HG03039 (cell line): ENCODE measurements at regions not wholly inside any gene's neighbourhood (a gene's known extent, or its start where the extent isn't known, plus 50 kb on each side); places are given as distances from the start of the nearest gene placed in this dataset.

ENCODE experiments used
- ATAC-seq: cut with Tn5 transposase; IDR thresholded peaks from one replicate; pipeline ENCODE4 v1.9.1; 2021; ENCODE audit warnings: mild to moderate bottlenecking, moderate library complexity; ENCODE audit not compliant: unreplicated experiment

- ATAC-seq: no peak
Observed at GRCh38 chr1:187624812-187625545, 796.2 kb downstream of the PLA2G4A start.

- no peak for ATAC-seq
Observed at GRCh38 chr1:187626056-187626455, 797.3 kb downstream of the PLA2G4A start.

GRCh38 chr1:187627516-187627915 is 798.8 kb downstream of the PLA2G4A start:
- no peak for ATAC-seq

GRCh38 chr1:187629075-187629474 is 800.3 kb downstream of the PLA2G4A start:
- ATAC-seq: no peak

- ATAC-seq: no peak
Observed at GRCh38 chr1:187630653-187631380, 802.1 kb downstream of the PLA2G4A start.

- ATAC-seq: no peak
Observed at GRCh38 chr1:187631381-187631675, 802.6 kb downstream of the PLA2G4A start.

GRCh38 chr1:187631984-187632383 is 803.2 kb downstream of the PLA2G4A start:
- ATAC-seq: no peak

GRCh38 chr1:187634940-187635339 is 806.2 kb downstream of the PLA2G4A start:
- ATAC-seq: no peak

GRCh38 chr1:187638733-187639434 is 810.1 kb downstream of the PLA2G4A start:
- ATAC-seq: no peak

- ATAC-seq: no peak
Observed at GRCh38 chr1:187641015-187641414, 812.3 kb downstream of the PLA2G4A start.

GRCh38 chr1:187641463-187641862 is 812.7 kb downstream of the PLA2G4A start:
- ATAC-seq: no peak

GRCh38 chr1:187641907-187642306 is 813.2 kb downstream of the PLA2G4A start:
- ATAC-seq: no peak

- ATAC-seq: no peak
Observed at GRCh38 chr1:187645651-187646050, 816.9 kb downstream of the PLA2G4A start.

GRCh38 chr1:187646536-187647107 is 817.9 kb downstream of the PLA2G4A start:
- ATAC-seq: no peak

- ATAC-seq: no peak
Observed at GRCh38 chr1:187648091-187648490, 819.3 kb downstream of the PLA2G4A start.

- no peak for ATAC-seq
Observed at GRCh38 chr1:187654635-187655034, 825.9 kb downstream of the PLA2G4A start.

GRCh38 chr1:187655104-187655503 is 826.4 kb downstream of the PLA2G4A start:
- ATAC-seq: no peak

- no peak for ATAC-seq
Observed at GRCh38 chr1:187665483-187665882, 836.7 kb downstream of the PLA2G4A start.

- ATAC-seq: no peak
Observed at GRCh38 chr1:187680823-187681222, 852.1 kb downstream of the PLA2G4A start.

- ATAC-seq: no peak
Observed at GRCh38 chr1:187682112-187682511, 853.4 kb downstream of the PLA2G4A start.

- no peak for ATAC-seq
Observed at GRCh38 chr1:187685333-187685732, 856.6 kb downstream of the PLA2G4A start.

GRCh38 chr1:187689129-187689528 is 860.4 kb downstream of the PLA2G4A start:
- no peak for ATAC-seq
